Peyer's patch (tissue), 4 donors: ENCODE measurements at regions not wholly inside any gene's neighbourhood (a gene's known extent, or its start where the extent isn't known, plus 50 kb on each side); places are given as distances from the start of the nearest gene placed in this dataset.

ENCODE experiments used
- DNase-seq, 3 donors: peaks; one replicate each; pipeline ENCODE4 v3.0.0-alpha.2; 2017 to 2019
- H3K27ac ChIP-seq, 4 donors: fragments of 200-600 bp; sonication (generic); one replicate each; pipeline ENCODE4 v1.5.1; 2016 to 2019
- H3K27me3 ChIP-seq, 2 donors: fragments of 200-600 bp; sonication (generic); one replicate each; pipeline ENCODE4 v1.5.1; 2019
- H3K36me3 ChIP-seq, 3 donors: fragments of 200-600 bp; sonication (generic); one replicate each; pipeline ENCODE4 v1.5.1; 2016 to 2019
- H3K4me1 ChIP-seq, 4 donors: fragments of 200-600 bp; sonication (generic); one replicate each; pipeline ENCODE4 v1.5.1; 2016 to 2019
- H3K4me3 ChIP-seq, 4 donors: fragments of 200-600 bp; sonication (generic); 1 replicate in 3 of 4; 2 replicates in 1 of 4; pipeline ENCODE4 v1.5.1; 2016 to 2019; ENCODE audit warnings: mild to moderate bottlenecking in 1 of 4
- H3K9me3 ChIP-seq, 4 donors: fragments of 200-600 bp; sonication (generic); one replicate each; pipeline ENCODE4 v1.5.1; 2016 to 2019; ENCODE audit warnings: mild to moderate bottlenecking in 1 of 4
- POLR2A ChIP-seq, 2 donors: fragments of 450-650 bp; IDR thresholded peaks; one replicate each; pipeline ENCODE4 v1.5.1; 2017; ENCODE audit warnings: antibody characterized with exemption in 2 of 2, mild to moderate bottlenecking in 2 of 2, moderate library complexity in 2 of 2
- TF ChIP-seq, protein P1 (sequence below), 6 experiments: fragments of 450-650 bp in 4 of 6; fragments of 200-600 bp in 2 of 6; sonication (generic) in 1 of 6; IDR thresholded peaks; one replicate each; pipeline ENCODE4 v1.5.1; 2017 to 2019; ENCODE audit warnings: antibody characterized with exemption in 6 of 6, mild to moderate bottlenecking in 3 of 6, moderate library complexity in 1 of 6

DNA sequence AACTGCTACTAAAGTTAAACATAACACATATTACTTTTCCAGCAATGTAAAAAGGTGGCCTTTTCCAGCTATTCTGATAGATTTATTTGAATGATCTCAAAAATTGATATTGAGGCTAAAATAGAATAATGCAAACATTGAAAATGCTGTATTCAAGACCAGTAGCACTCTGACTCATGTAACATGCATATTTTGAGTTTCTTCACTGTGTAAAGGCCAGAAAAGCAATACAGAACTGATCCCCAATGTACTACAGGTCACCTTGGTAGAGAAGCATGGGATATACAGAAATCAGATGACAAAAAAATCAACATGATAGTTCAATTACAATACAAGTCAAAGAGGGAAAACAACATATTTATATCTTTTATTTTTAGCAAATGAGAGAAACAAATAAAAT, 419.6 kb downstream of the DIPK2A start:
- H3K27ac ChIP-seq, result no peak overlapping the region
- no peaks in the 10 kb centered on the region for H3K36me3 ChIP-seq
- no peaks in the 10 kb centered on the region for H3K4me1 ChIP-seq
- no peak overlapping the region for H3K4me3 ChIP-seq
- DNase-seq, result no peak
- H3K9me3 ChIP-seq, result no peaks in the 10 kb centered on the region
- TF ChIP-seq, protein P1, sequence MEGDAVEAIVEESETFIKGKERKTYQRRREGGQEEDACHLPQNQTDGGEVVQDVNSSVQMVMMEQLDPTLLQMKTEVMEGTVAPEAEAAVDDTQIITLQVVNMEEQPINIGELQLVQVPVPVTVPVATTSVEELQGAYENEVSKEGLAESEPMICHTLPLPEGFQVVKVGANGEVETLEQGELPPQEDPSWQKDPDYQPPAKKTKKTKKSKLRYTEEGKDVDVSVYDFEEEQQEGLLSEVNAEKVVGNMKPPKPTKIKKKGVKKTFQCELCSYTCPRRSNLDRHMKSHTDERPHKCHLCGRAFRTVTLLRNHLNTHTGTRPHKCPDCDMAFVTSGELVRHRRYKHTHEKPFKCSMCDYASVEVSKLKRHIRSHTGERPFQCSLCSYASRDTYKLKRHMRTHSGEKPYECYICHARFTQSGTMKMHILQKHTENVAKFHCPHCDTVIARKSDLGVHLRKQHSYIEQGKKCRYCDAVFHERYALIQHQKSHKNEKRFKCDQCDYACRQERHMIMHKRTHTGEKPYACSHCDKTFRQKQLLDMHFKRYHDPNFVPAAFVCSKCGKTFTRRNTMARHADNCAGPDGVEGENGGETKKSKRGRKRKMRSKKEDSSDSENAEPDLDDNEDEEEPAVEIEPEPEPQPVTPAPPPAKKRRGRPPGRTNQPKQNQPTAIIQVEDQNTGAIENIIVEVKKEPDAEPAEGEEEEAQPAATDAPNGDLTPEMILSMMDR (IDR thresholded peaks at IDR 0.05), result no peak
- TF ChIP-seq POLR2A (IDR thresholded peaks at IDR 0.05), result no peak
- no peaks in the 10 kb centered on the region for H3K27me3 ChIP-seq

DNA sequence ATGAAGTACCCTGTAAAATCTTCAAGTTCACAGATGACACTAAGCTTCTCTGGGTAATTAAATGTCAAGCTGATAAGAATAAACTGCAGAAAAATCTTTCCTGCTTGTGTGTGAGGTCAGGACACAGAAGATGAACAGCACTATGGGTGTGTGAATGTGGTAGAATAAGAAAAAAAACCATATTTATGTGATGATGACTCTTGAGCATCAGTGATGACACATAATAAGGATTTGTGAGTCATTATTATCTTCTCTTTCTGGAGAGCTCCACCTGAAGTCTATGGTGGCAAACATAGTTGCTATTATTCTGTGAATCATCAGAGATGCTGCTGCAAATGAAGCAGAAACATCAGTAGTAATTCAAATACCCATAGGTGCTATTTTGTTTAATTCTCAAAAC, 422.4 kb downstream of the DIPK2A start:
- TF ChIP-seq POLR2A (IDR thresholded peaks at IDR 0.05), result no peak
- TF ChIP-seq, protein P1 (IDR thresholded peaks at IDR 0.05), result no peak
- no peak for DNase-seq
- Histone ChIP-seq H3K4me3 (no peak overlapping the region), H3K9me3 (no peaks in the 10 kb centered on the region), H3K4me1 (no peaks in the 10 kb centered on the region), H3K27me3 (no peaks in the 10 kb centered on the region), H3K36me3 (no peaks in the 10 kb centered on the region), H3K27ac (no peak overlapping the region)

DNA sequence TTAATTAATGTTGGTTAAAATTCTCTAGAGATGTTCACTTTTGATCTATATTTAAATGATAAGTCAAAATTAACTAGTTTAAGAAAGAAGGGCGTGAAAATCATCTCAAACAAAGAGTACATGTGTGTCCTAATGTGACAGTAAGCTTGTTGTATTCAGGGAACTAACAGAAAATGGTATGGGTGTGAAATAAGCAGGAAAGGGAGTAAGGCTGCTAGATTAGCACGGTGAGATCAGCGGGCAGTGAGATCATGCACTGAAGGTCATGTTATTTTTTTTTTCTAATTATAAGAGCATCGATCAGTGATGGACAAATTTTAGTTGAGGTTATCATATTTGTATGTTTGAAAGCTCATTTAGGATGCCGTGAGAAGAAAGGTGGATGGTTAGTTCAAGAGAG, 430.8 kb downstream of the DIPK2A start:
- TF ChIP-seq POLR2A (IDR thresholded peaks at IDR 0.05), result no peak
- TF ChIP-seq, protein P1 (IDR thresholded peaks at IDR 0.05), result no peak
- H3K9me3 ChIP-seq, result no peaks in the 10 kb centered on the region
- H3K4me1 ChIP-seq, result no peaks in the 10 kb centered on the region
- H3K4me3 ChIP-seq, result no peak overlapping the region
- no peaks in the 10 kb centered on the region for H3K36me3 ChIP-seq
- no peak overlapping the region for H3K27ac ChIP-seq
- no peak for DNase-seq
- no peaks in the 10 kb centered on the region for H3K27me3 ChIP-seq

DNA sequence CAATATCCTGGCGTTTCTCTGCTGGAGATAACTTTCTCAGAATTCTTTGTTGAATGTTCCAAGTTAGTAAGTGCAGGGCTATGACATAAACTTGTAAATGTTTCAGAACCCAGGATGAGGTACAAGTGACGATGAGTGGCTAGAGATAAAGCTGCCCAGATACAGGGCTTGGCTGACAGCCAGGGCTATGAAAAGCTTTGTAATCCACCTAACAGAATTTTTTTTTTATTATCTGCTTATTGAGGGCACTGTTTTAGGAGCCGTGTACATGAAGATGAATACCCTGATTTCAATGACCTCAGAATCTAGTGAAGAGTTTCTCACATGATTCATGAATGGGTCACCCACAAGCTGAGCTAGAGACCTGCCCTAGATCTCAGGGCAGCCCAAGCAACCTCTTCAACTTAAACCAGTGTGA, 431.4 kb downstream of the DIPK2A start:
- Histone ChIP-seq H3K4me3 (no peak overlapping the region), H3K4me1 (no peaks in the 10 kb centered on the region), H3K9me3 (no peaks in the 10 kb centered on the region), H3K36me3 (no peaks in the 10 kb centered on the region), H3K27ac (no peak overlapping the region), H3K27me3 (no peaks in the 10 kb centered on the region)
- DNase-seq, result no peak
- no peak for TF ChIP-seq POLR2A (IDR thresholded peaks at IDR 0.05)
- TF ChIP-seq, protein P1 (IDR thresholded peaks at IDR 0.05), result no peak

DNA sequence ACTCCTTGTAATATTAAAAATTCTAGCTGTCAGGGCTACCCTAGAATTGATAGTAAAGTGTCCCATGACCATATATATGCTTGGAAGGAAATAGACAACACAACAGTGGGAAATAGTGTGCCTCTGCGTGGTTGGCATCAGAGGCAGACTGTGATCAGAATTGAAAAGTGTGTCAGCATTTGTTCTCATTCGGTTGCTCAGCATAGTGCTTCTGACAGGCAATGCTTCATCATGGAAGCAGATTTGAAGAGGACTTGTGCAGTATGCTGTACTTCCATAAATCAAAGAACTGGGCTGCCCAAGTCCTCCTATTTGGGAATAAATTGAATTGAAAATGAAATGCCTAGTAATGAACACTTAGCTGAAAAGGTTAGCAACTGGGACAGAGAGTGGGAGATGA, 435.7 kb downstream of the DIPK2A start:
- Histone ChIP-seq H3K9me3 (no peaks in the 10 kb centered on the region), H3K27ac (no peak overlapping the region)

More for the DNA sequence above, 435.7 kb downstream of the DIPK2A start:
- no peak for DNase-seq
- Histone ChIP-seq H3K4me1 (no peaks in the 10 kb centered on the region), H3K36me3 (no peaks in the 10 kb centered on the region), H3K27me3 (no peaks in the 10 kb centered on the region), H3K4me3 (no peak overlapping the region)
- TF ChIP-seq POLR2A (IDR thresholded peaks at IDR 0.05), result no peak
- TF ChIP-seq, protein P1 (IDR thresholded peaks at IDR 0.05), result no peak
